ENCODE measurements at regions not wholly inside any gene's neighbourhood (a gene's known extent, or its start where the extent isn't known, plus 50 kb on each side); places are given as distances from the start of the nearest gene placed in this dataset.
A peak's percentile ranks its signal among the peaks of the same experiment; 100 is the strongest.
"Not testable (repeated sequence)": the region's sequence is repeated elsewhere in the genome, so short reads cannot be mapped to it uniquely, and the experiment has no call there.

DNA sequence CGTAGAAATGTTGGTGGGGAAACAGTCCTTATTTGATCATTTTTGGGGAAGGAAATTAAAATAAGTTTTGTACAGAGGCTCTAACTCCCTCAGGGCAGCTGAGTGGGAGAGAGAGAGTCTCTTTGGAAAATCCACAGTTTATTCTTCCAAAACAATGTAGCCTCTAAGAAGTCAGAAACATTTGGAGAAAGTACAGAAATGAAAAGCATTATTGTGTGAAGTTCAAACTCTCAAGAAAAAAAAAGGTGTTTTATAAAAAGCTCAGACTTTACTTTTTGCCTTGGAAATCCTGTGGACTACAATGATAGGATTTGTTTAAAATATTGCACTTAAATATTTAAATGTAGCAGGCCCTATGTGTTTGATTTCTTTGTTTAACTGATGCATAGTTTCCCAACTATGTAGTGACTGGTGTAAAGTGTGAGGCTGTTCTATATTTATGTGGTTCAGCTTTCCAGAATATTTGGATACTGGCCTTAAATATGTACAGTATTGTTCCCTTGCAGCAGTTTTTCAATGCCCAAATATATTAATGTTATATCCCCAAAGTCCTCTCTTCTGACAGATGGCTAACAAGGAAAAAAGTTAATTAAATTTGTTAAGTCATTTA, 82.0 kb upstream of the OTOGL start:
- intact Hi-C loops (cut with micrococcal nuclease; ENCODE audit: unreplicated experiment), result no loop called here
- BruUV-seq (replicated peaks), result no TSS peak
- no peak for DNase-seq
- Mint-ChIP-seq H3K36me3 (ENCODE audit: insufficient read depth, unreplicated experiment) (no peaks in the 10 kb centered on the region), H3K27me3 (ENCODE audit: unreplicated experiment) (no peaks in the 10 kb centered on the region), H3K4me1 (ENCODE audit: low read depth, unreplicated experiment) (no peaks in the 10 kb centered on the region), H3K4me3 (ENCODE audit: low read depth, unreplicated experiment) (no peak overlapping the region), H3K27ac (ENCODE audit: unreplicated experiment) (no peak overlapping the region), H3K9me3 (ENCODE audit: low read depth, unreplicated experiment) (peaks cover 3% of the 10 kb centered on the region)
- CTCF ChIA-PET, result no interaction called here
- TF ChIP-seq CTCF (IDR thresholded peaks at IDR 0.05; ENCODE audit: unreplicated experiment), result no peak

DNA sequence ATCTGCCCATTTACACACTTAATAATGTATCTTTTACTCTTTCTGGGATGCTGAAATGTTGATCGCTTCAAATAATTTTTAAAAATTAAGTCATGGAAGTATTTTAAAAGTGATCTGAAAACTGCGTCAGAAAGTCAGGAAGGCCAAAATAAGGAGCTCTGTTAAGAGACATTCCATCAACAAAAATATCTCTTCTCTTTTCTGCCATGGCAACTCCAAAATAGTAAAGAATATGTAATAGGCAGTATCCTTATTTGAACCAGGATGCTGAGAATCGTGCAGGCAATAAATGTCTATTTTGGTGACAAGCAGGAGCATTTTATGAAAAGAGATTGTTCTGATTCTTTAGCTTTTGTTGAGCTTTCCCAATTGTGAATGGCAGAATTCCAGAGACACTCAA, 81.8 kb upstream of the PPP1R12A start:
- no peak for TF ChIP-seq CTCF (IDR thresholded peaks at IDR 0.05; ENCODE audit: unreplicated experiment)
- H3K27me3 Mint-ChIP-seq (ENCODE audit: unreplicated experiment), result no peaks in the 10 kb centered on the region
- peaks cover 3% of the 10 kb centered on the region for H3K9me3 Mint-ChIP-seq (ENCODE audit: low read depth, unreplicated experiment)
- CTCF ChIA-PET, result no interaction called here
- no peak overlapping the region for H3K4me3 Mint-ChIP-seq (ENCODE audit: low read depth, unreplicated experiment)
- no peaks in the 10 kb centered on the region for H3K36me3 Mint-ChIP-seq (ENCODE audit: insufficient read depth, unreplicated experiment)
- no TSS peak for BruUV-seq (replicated peaks)
- intact Hi-C loops (cut with micrococcal nuclease; ENCODE audit: unreplicated experiment), result no loop called here
- DNase-seq, result no peak
- H3K4me1 Mint-ChIP-seq (ENCODE audit: low read depth, unreplicated experiment), result no peaks in the 10 kb centered on the region
- no peak overlapping the region for H3K27ac Mint-ChIP-seq (ENCODE audit: unreplicated experiment)

DNA sequence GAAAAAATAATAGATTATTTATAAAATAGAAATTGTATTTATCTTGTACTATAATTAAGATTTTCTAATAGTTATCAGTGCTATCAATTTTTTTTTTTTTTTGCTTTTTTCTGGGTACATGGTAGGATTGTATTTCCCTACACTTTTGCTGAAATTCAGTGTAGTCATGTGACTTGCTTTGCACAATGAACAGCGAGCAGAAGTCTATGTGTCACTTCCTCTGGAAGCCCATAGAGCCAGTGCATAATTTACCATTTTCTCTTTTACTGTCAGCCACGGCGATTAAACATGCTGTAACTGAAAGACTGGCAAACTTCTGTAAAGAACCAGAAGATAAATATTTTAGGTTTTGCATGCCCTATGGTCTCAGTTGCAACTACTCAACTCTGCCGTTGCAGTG, 80.8 kb upstream of the PPP1R12A start:
- Mint-ChIP-seq H3K4me3 (ENCODE audit: low read depth, unreplicated experiment) (no peak overlapping the region), H3K9me3 (ENCODE audit: low read depth, unreplicated experiment) (peaks cover 3% of the 10 kb centered on the region), H3K4me1 (ENCODE audit: low read depth, unreplicated experiment) (no peaks in the 10 kb centered on the region), H3K27ac (ENCODE audit: unreplicated experiment) (no peak overlapping the region), H3K27me3 (ENCODE audit: unreplicated experiment) (no peaks in the 10 kb centered on the region), H3K36me3 (ENCODE audit: insufficient read depth, unreplicated experiment) (no peaks in the 10 kb centered on the region)
- BruUV-seq (replicated peaks), result no TSS peak
- CTCF ChIA-PET, result no interaction called here
- no peak for DNase-seq
- intact Hi-C loops (cut with micrococcal nuclease; ENCODE audit: unreplicated experiment), result no loop called here
- TF ChIP-seq CTCF (IDR thresholded peaks at IDR 0.05; ENCODE audit: unreplicated experiment), result no peak

GRCh38 chr12:80003744-80004143, 68.8 kb upstream of the PPP1R12A start:
- intact Hi-C loops (cut with micrococcal nuclease; ENCODE audit: unreplicated experiment); H3K27ac Mint-ChIP-seq (ENCODE audit: unreplicated experiment); H3K4me3 Mint-ChIP-seq (ENCODE audit: low read depth, unreplicated experiment); H3K27me3 Mint-ChIP-seq (ENCODE audit: unreplicated experiment); H3K36me3 Mint-ChIP-seq (ENCODE audit: insufficient read depth, unreplicated experiment); BruUV-seq (replicated peaks); DNase-seq; CTCF ChIA-PET; H3K9me3 Mint-ChIP-seq (ENCODE audit: low read depth, unreplicated experiment): not testable (repeated sequence)
- H3K4me1 Mint-ChIP-seq (ENCODE audit: low read depth, unreplicated experiment), result peaks cover 23% of the 10 kb centered on the region

DNA sequence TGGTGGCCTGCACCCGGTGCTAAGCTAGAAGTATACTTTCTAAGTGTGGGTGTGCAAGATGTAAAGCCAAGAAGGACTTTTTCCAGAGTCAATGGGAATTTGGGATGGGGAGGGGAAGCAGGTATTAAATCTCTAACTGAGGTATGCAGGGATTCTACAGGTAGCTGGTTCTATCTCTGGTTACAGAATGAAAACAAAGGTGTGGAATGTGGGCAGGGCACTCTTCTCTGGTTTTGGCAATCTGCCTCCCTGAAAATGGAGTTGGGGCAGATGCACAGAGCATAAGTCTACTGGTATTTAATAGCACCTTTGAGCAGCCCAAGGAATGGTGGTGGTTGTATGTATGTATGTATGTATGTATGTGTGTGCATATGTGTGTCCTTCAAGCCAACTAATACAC, 66.7 kb upstream of the PPP1R12A start:
- Mint-ChIP-seq H3K9me3 (ENCODE audit: low read depth, unreplicated experiment) (no peaks in the 10 kb centered on the region), H3K27me3 (ENCODE audit: unreplicated experiment) (no peaks in the 10 kb centered on the region), H3K27ac (ENCODE audit: unreplicated experiment) (no peak overlapping the region), H3K4me3 (ENCODE audit: low read depth, unreplicated experiment) (no peak overlapping the region), H3K36me3 (ENCODE audit: insufficient read depth, unreplicated experiment) (no peaks in the 10 kb centered on the region), H3K4me1 (ENCODE audit: low read depth, unreplicated experiment) (peaks cover 23% of the 10 kb centered on the region)
- peak; percentile 29 for DNase-seq
- CTCF ChIA-PET, result interaction anchor here (0.9 kb wide), 1 partner anchor 44 kb away, joined by 3 read pairs; no protein-coding TSS in a partner anchor
- no TSS peak for BruUV-seq (replicated peaks)
- intact Hi-C loops (cut with micrococcal nuclease; ENCODE audit: unreplicated experiment), result no loop called here
- TF ChIP-seq CTCF (IDR thresholded peaks at IDR 0.05; ENCODE audit: unreplicated experiment), result no peak
